Activated naive CD8-positive, alpha-beta T cell treated with anti-CD3 and anti-CD28 coated beads, Interleukin-2, amount 50 U/mL, for 24 hours (primary cell): ENCODE measurements at regions not wholly inside any gene's neighbourhood (a gene's known extent, or its start where the extent isn't known, plus 50 kb on each side); places are given as distances from the start of the nearest gene placed in this dataset.

Experiments used
- ATAC-seq: fragments of 150-1000 bp; cut with Tn5 transposase; one replicate; pipeline ENCODE4 v1.10.0; 2021
- DNase-seq: peaks from one replicate; pipeline ENCODE4 v3.0.0; 2021
- H3K27ac Mint-ChIP-seq: one replicate; pipeline ENCODE4 v1.8.0; 2021; ENCODE audit warnings: mild to moderate bottlenecking, mixed read lengths
- H3K27me3 Mint-ChIP-seq: one replicate; pipeline ENCODE4 v1.8.0; 2021; ENCODE audit warnings: mixed read lengths
- H3K36me3 Mint-ChIP-seq: one replicate; pipeline ENCODE4 v1.8.0; 2021; ENCODE audit warnings: low read depth, mixed read lengths
- H3K4me1 Mint-ChIP-seq: one replicate; pipeline ENCODE4 v1.8.0; 2021; ENCODE audit warnings: mixed read lengths
- H3K4me3 Mint-ChIP-seq: one replicate; pipeline ENCODE4 v1.8.0; 2021; ENCODE audit warnings: mild to moderate bottlenecking, moderate library complexity, mixed read lengths
- H3K9me3 Mint-ChIP-seq: one replicate; pipeline ENCODE4 v1.8.0; 2021; ENCODE audit warnings: mixed read lengths

DNA sequence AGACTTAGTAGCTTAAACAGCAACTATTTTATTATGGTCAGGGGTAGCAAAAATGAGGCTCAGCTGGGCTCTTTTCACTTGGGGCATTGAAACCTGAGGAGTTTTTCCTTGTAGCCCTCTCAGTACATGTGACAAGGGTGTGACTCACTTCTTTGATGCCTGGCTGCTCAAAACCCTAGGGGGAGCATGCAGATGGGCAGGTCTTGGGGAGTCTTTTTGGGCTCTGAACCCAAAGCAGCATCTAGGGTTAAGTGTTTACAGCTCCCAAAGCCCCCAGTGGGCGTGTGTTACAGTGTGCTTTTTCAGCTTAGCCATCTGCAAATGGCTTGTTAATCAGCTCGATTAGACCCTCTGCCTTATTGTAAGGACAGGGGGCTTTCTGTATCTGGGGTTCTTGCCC lies 1752.7 kb downstream of the PCDH7 start:
- H3K4me1 Mint-ChIP-seq = no peaks in the 10 kb centered on the region
- no peak for DNase-seq
- H3K9me3 Mint-ChIP-seq = peaks cover 7% of the 10 kb centered on the region
- no peak overlapping the region for H3K27ac Mint-ChIP-seq
- no peak overlapping the region for H3K4me3 Mint-ChIP-seq
- no peak for ATAC-seq
- no peaks in the 10 kb centered on the region for H3K36me3 Mint-ChIP-seq
- no peaks in the 10 kb centered on the region for H3K27me3 Mint-ChIP-seq

DNA sequence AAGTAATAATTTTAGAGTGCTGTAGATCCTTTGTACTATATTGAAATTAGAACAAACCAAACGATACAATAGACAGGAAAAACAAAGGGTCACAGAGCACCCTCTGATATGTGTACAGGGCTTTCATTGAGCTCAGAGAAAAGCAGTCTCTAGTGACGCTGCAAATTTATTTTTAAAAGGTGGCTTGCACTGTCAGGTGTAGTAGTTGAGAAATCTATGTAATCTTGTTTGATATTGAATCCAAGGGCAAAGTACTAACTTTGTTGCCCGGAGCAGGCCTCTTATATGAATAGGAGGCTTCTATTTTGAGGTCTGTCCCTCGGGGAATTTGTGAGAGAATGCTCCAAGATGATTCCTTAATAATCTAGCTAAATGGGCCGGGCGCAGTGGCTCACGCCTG lies 1755.5 kb downstream of the PCDH7 start:
- ATAC-seq (no peak), DNase-seq (no peak)
- Mint-ChIP-seq H3K27ac (no peak overlapping the region), H3K36me3 (no peaks in the 10 kb centered on the region), H3K9me3 (peaks cover 8% of the 10 kb centered on the region), H3K27me3 (no peaks in the 10 kb centered on the region), H3K4me1 (no peaks in the 10 kb centered on the region), H3K4me3 (no peak overlapping the region)

DNA sequence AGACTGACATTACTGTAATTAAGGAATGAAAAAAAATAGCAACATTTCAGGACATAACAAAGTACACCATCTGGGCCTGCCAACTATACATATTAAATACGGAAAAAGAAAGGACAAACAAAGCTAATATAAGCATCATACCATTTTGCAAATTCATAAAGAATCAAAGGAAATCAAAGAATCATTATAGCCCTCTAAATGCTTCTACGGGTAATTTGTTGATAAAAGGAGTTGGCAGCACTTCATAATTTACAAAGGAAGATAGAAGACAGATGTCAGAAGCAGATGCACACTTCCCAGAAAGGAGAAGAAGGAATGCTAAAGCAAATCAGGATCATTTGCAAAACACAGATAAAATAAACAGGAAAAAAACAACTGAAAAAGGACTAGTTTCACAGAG lies 1757.3 kb downstream of the PCDH7 start:
- Mint-ChIP-seq H3K9me3 (peaks cover 8% of the 10 kb centered on the region), H3K27me3 (no peaks in the 10 kb centered on the region), H3K4me3 (no peak overlapping the region), H3K27ac (no peak overlapping the region), H3K36me3 (no peaks in the 10 kb centered on the region), H3K4me1 (no peaks in the 10 kb centered on the region)
- ATAC-seq = no peak
- DNase-seq = no peak

DNA sequence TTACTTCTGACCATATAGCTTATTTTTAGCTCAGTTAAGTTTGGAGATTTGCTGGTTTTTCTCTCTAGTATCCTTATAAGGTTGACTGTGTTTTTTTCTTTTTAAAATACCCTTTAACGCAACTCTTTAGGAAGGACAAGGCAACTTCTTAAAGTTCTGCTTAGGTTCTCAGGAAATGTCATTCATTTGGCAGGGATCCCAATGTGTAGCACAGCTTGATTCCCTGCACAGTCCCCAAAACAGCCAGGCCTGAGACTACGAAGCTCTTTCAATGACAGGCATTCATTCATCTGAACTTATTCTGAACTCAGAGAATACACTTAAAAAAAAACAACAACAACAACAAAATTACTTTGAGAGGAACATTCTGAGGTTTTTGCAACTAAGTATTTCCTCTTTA lies 1765.8 kb downstream of the PCDH7 start:
- Mint-ChIP-seq H3K4me3 (no peak overlapping the region), H3K27me3 (no peaks in the 10 kb centered on the region)
- DNase-seq = no peak

DNA sequence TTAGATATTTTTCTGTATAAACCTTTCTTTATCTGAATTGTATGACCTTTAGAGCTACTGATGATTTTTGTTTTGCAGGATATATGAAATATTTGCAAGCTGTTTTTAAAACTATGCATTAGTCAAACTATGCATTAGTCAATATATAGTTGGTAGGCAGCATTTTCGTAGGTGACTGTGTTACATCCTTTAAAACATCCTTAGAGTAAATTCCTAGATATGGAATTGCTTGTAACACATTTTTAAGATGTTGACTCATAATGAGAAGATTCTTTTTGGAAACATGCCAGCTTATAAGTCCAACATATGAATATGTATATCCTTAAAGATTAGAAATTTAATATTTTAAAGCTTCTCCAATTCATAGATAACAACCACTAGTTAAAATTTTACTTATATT lies 1768.5 kb downstream of the PCDH7 start:
- Mint-ChIP-seq H3K27me3 (no peaks in the 10 kb centered on the region), H3K4me1 (no peaks in the 10 kb centered on the region), H3K27ac (no peak overlapping the region), H3K9me3 (no peaks in the 10 kb centered on the region), H3K4me3 (no peak overlapping the region), H3K36me3 (no peaks in the 10 kb centered on the region)
- no peak for ATAC-seq
- no peak for DNase-seq

More for the DNA sequence above, 1765.8 kb downstream of the PCDH7 start:
- ATAC-seq = no peak
- Mint-ChIP-seq H3K27ac (no peak overlapping the region), H3K36me3 (no peaks in the 10 kb centered on the region), H3K9me3 (peaks cover 5% of the 10 kb centered on the region), H3K4me1 (no peaks in the 10 kb centered on the region)

DNA sequence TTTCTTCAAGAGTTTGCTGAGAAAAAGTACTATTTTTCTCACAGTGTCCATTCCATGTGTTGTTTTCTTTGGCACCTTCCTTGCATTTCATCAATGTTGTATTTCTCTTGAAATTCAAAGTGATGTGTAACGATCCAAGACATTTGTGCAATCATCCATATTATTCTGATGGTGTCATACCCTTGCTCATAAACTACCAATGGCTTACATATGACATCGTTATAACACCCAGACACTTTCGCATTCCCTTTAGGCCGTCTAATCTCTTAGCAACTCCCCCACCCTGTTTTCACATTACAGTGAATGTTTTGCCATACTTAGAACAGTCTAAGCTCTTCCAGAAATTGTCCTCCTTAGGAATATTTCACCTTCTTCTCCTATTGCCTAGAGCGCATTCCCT lies 1779.0 kb downstream of the PCDH7 start:
- DNase-seq (no peak), ATAC-seq (no peak)
- no peaks in the 10 kb centered on the region for H3K36me3 Mint-ChIP-seq
- H3K4me3 Mint-ChIP-seq = no peak overlapping the region
- H3K27me3 Mint-ChIP-seq = no peaks in the 10 kb centered on the region
- no peak overlapping the region for H3K27ac Mint-ChIP-seq
- peaks cover 11% of the 10 kb centered on the region for H3K9me3 Mint-ChIP-seq
- no peaks in the 10 kb centered on the region for H3K4me1 Mint-ChIP-seq

DNA sequence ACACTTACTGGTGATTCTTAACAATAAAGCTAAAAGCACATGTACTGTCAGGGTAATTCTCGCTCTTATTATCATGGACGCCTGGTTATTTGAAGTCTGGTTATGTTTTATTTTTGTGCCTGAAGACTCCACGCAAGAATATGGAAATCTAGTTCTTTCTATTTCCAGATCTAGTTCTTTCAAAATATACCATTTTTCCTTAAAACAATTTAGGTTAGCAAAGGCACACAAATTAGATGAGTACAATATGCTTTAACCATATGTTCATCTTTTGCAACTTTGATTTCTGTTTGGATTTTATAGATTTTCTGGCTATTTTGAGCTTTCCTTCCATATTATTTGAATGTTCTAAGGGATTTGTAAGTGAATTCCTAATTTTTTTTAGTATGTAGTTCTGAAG lies 1783.1 kb downstream of the PCDH7 start:
- no peak for DNase-seq
- Mint-ChIP-seq H3K4me3 (no peak overlapping the region), H3K27me3 (no peaks in the 10 kb centered on the region), H3K9me3 (peaks cover 25% of the 10 kb centered on the region), H3K4me1 (no peaks in the 10 kb centered on the region), H3K27ac (no peak overlapping the region), H3K36me3 (no peaks in the 10 kb centered on the region)
- no peak for ATAC-seq

DNA sequence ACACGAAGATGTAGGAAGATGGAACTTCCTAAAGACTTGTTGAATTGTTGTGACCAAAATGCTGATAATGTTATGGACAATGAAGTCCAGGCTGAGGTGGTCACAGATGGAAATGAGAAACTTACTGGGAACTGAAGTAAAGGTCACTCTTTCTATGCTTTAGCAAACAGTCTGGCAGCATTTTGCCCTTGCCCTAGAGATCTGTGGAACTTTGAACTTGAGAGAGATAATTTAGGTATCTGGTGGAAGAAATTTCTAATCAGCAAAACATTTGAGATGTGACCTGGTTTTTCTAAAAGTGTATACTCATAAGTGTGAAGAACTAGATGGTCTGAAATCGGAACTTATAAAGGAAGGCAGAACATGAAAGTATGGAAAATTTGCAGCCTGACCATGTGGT lies 1785.9 kb downstream of the PCDH7 start:
- H3K9me3 Mint-ChIP-seq = peaks cover 29% of the 10 kb centered on the region
- no peak for ATAC-seq
- H3K4me3 Mint-ChIP-seq = no peak overlapping the region
- no peaks in the 10 kb centered on the region for H3K36me3 Mint-ChIP-seq
- no peak overlapping the region for H3K27ac Mint-ChIP-seq
- no peaks in the 10 kb centered on the region for H3K27me3 Mint-ChIP-seq
- no peak for DNase-seq
- no peaks in the 10 kb centered on the region for H3K4me1 Mint-ChIP-seq

DNA sequence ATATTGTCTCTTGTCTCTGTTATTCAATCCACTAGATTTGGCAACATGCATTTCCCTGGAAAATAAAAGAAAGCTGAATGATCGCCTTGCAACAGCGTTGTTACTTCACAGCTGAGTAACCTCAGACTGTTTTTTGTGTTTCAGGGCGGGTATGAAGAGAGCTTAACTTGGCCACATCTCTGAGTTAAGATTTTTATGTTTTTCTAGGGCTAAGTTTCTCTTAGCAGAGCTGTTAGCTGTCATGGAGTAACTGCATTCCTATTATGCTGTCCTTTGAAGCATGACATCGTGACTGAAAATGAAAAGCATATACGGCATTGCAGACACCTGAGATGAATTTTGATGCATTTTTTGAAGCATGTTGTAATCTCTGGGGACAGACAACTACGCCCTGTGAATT lies 1798.9 kb downstream of the PCDH7 start:
- H3K9me3 Mint-ChIP-seq = peaks cover 5% of the 10 kb centered on the region
- H3K36me3 Mint-ChIP-seq = no peaks in the 10 kb centered on the region
- no peak for ATAC-seq
- no peaks in the 10 kb centered on the region for H3K27me3 Mint-ChIP-seq
- H3K4me1 Mint-ChIP-seq = no peaks in the 10 kb centered on the region
- no peak overlapping the region for H3K4me3 Mint-ChIP-seq
- DNase-seq = no peak
- H3K27ac Mint-ChIP-seq = no peak overlapping the region

DNA sequence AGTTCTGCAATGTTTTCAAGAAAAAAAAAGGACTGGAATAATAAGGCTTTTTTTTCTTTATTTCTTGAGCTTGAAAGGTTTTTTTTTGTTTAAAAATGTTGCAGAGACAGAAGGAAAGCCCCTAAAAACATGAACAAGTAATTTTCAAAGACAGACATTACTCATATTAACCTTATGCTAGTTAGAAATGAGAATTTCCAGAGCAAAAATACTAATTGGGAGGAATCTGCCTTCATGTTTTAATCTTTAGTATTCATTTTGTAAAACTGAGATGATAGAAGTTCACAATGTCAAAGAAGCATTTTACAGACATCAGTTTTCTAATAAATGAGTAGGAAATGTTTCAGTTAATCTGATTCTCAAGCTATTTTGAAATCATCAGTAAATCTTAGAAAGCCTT lies 1805.3 kb downstream of the PCDH7 start:
- no peaks in the 10 kb centered on the region for H3K36me3 Mint-ChIP-seq
- H3K27ac Mint-ChIP-seq = no peak overlapping the region
- DNase-seq = no peak
- H3K9me3 Mint-ChIP-seq = peaks cover 17% of the 10 kb centered on the region
- ATAC-seq = no peak
- no peak overlapping the region for H3K4me3 Mint-ChIP-seq
- H3K4me1 Mint-ChIP-seq = no peaks in the 10 kb centered on the region
- no peaks in the 10 kb centered on the region for H3K27me3 Mint-ChIP-seq

DNA sequence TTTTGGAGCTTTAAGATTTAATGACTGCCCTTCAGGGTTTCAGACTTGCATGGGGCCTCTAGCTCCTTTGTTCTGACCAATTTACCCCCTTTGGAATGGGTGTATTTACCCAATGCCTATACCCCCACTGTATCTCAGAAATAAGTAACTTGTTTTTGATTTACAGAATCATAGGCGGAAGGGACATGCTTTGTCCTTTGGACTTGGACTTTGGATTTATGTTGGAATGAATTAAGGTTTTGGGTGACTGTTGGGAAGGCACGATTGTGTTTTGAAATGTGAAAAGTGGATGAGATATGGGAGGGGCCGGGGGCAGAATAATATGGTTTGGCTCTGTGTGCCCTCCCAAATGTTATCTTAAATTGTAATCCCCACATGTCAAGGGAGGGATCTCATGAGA lies 1824.7 kb downstream of the PCDH7 start:
- H3K27me3 Mint-ChIP-seq = no peaks in the 10 kb centered on the region
- H3K36me3 Mint-ChIP-seq = no peaks in the 10 kb centered on the region
- no peak overlapping the region for H3K4me3 Mint-ChIP-seq
- no peak overlapping the region for H3K27ac Mint-ChIP-seq
- DNase-seq = no peak
- no peaks in the 10 kb centered on the region for H3K4me1 Mint-ChIP-seq
- peaks cover 3% of the 10 kb centered on the region for H3K9me3 Mint-ChIP-seq
- ATAC-seq = no peak

DNA sequence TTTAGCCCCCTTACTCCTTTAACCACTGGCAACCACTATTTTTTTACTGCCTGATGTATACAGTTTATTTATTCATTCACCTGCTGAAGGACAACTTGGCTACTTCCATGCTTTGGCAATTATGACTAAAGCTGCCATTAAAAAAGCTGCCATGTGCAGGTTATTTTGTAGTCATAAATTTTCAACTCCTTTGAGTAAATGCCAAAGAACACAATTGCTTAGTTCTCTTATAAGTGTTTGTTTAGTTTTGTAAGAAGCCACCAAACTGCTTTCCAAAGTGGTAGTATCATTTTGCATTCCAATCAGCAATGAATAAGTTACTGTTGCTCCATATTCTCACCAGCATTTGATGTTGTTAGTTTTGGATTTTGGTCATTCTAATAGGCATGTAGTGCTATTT lies 1831.8 kb downstream of the PCDH7 start:
- Mint-ChIP-seq H3K9me3 (no peaks in the 10 kb centered on the region), H3K4me3 (no peak overlapping the region), H3K27me3 (no peaks in the 10 kb centered on the region), H3K36me3 (no peaks in the 10 kb centered on the region), H3K4me1 (no peaks in the 10 kb centered on the region), H3K27ac (no peak overlapping the region)
- ATAC-seq (no peak), DNase-seq (no peak)

DNA sequence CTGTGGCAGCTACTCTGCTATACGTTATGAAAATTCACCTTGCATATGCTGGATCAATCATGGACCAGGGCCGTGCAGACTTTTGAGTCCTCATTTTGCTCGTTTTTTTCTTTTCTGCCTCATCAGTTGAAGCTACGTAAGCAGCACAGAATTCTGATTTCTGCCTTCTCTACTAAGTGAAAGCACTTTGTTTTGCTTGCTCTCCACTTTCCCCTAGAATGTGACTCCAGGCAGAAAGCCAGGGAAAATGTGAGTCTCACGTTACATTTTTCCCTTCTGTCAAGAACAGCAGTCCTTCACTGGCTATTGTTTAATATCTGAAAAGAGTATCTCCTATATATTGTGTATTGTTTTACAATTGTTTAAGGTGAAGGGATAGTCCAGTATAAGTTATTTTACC lies 1840.1 kb downstream of the PCDH7 start:
- no peaks in the 10 kb centered on the region for H3K27me3 Mint-ChIP-seq
- no peak for ATAC-seq

DNA sequence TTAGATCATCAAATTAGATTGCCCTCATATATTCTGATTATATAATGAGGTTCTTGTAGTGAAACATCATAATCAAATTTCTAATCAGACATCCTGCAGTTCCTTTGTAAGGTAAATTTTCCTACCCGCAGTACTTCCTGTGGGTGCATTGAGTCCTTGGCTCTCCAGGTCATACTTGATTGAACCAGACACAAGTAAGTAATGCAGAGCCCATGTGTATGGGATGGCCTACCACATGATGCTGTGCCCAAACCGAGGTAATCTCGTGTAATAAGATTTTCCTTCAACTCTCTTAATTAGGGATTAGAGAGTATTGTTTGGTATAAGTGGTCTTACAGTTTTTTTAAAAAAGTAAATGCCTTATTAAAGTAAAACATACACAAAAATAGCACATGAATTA lies 1841.8 kb downstream of the PCDH7 start:
- no peak for ATAC-seq
- Mint-ChIP-seq H3K27ac (no peak overlapping the region), H3K27me3 (no peaks in the 10 kb centered on the region), H3K36me3 (no peaks in the 10 kb centered on the region), H3K9me3 (peaks cover 11% of the 10 kb centered on the region), H3K4me1 (no peaks in the 10 kb centered on the region), H3K4me3 (no peak overlapping the region)
- DNase-seq = no peak

More for the DNA sequence above, 1840.1 kb downstream of the PCDH7 start:
- DNase-seq = no peak
- Mint-ChIP-seq H3K27ac (no peak overlapping the region), H3K4me1 (no peaks in the 10 kb centered on the region), H3K9me3 (peaks cover 11% of the 10 kb centered on the region), H3K36me3 (no peaks in the 10 kb centered on the region), H3K4me3 (no peak overlapping the region)

DNA sequence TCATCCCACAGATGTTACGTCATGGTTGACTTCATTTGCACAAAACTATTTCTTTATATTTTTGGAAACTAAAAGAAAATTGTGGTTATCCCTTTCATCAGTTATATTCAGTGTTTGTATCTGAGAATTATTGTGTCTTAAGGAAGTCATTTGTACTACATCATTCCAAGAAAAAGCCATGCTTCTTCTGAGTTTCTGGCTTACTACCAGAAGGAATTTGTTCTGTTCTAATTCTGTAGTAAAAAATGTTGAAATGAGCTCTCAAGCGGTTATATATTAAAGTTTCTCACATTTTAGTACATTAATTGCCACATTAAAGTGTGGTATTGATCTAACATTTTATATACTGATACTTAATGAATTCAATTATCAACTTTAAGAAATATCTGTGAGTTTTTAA lies 1844.5 kb downstream of the PCDH7 start:
- H3K4me3 Mint-ChIP-seq = no peak overlapping the region
- DNase-seq = no peak
- H3K27ac Mint-ChIP-seq = no peak overlapping the region
- no peaks in the 10 kb centered on the region for H3K36me3 Mint-ChIP-seq
- no peaks in the 10 kb centered on the region for H3K4me1 Mint-ChIP-seq
- no peak for ATAC-seq
- H3K27me3 Mint-ChIP-seq = no peaks in the 10 kb centered on the region
- peaks cover 12% of the 10 kb centered on the region for H3K9me3 Mint-ChIP-seq

DNA sequence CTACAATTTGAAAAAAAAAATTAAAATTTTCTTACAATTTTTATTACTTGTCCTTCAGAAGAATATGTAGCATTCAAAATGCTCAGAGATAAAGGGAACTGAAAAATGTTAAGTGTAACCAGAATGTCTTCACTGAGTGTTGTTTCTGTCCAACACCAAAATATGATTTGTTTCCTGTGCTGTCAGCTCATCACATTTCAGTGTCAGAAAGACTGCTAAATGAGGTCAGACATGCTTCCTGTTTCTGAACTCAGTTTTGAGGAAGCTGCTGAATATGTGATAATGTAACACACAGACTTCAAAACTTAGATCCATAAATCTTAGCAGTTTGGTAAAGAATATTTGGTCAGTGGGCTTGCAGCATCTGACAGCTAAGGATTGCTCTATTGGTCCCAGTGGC lies 1849.7 kb downstream of the PCDH7 start:
- H3K27me3 Mint-ChIP-seq = no peaks in the 10 kb centered on the region
- no peaks in the 10 kb centered on the region for H3K4me1 Mint-ChIP-seq
- H3K27ac Mint-ChIP-seq = no peak overlapping the region
- no peak for ATAC-seq
- no peak overlapping the region for H3K4me3 Mint-ChIP-seq
- H3K9me3 Mint-ChIP-seq = peaks cover 12% of the 10 kb centered on the region
- no peaks in the 10 kb centered on the region for H3K36me3 Mint-ChIP-seq
- no peak for DNase-seq
